ENCODE measurements at regions not wholly inside any gene's neighbourhood (a gene's known extent, or its start where the extent isn't known, plus 50 kb on each side); places are given as distances from the start of the nearest gene placed in this dataset.

DNA sequence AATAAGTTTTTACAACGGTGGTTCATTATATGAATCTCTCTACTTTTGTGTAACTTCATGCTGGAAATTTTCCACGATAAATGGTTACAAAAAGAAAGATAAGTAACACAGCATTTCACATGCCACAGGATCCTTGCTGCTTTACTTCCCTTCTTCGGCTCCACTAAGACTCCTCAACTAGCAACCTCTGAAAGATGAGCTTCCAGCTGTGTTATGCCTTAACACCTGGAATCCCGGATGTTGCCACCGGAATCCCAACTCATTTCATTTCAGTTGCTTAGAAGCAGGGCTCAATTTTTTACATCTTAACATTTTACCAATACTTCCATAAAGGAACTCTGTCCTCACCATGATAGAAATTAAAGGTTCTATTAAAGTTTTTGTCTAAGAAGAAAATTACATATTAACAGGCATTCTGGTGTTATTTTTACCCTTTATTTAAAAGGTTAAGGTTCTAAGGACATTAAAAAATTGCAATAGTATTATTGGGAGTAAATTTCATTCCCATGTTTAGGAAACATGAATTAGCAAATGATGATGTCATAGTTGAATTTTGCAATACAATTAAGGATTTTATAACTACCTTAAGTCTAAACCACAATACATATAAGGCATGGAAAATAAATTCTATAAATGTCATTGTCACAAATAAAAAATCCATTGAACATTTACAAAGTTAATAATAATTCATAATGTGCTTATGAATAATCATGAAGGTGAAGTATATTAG is 57.1 kb upstream of the IL6 start:
- in situ Hi-C loops (cut with MboI; ENCODE audit: low pct_unique_long_range_greater_than_20kb, low sequenced_read_pairs, unreplicated experiment) = no loop called here
- TF ChIP-seq CTCF (IDR thresholded peaks at IDR 0.05; ENCODE audit: extremely low read depth, insufficient read depth, missing control alignments) = no peak
- no peak for DNase-seq (ENCODE audit: low spot score)

DNA sequence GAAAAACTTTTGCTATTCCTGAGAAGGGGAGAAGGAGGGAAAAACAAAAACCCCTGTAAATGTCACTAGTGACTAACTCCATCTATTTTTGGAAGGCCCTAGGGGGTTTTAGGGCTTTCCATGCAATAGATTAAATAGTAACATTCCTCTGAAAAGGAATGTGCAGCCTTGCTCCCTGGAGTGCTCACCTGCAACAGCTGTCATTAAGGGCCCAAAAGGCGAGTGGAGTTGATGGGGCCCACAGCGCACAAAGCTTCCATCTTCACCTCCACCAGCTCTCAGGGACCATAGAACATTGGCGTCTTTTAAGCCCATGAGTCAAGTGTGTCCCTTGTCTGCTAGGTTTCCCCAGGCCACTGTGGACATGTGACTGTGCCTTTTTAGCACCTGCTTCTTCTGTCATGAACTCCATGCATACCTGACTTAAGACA is 58.0 kb upstream of the IL6 start:
- no peak for DNase-seq (ENCODE audit: low spot score)
- in situ Hi-C loops (cut with MboI; ENCODE audit: low pct_unique_long_range_greater_than_20kb, low sequenced_read_pairs, unreplicated experiment) = no loop called here
- no peak for TF ChIP-seq CTCF (IDR thresholded peaks at IDR 0.05; ENCODE audit: extremely low read depth, insufficient read depth, missing control alignments)

DNA sequence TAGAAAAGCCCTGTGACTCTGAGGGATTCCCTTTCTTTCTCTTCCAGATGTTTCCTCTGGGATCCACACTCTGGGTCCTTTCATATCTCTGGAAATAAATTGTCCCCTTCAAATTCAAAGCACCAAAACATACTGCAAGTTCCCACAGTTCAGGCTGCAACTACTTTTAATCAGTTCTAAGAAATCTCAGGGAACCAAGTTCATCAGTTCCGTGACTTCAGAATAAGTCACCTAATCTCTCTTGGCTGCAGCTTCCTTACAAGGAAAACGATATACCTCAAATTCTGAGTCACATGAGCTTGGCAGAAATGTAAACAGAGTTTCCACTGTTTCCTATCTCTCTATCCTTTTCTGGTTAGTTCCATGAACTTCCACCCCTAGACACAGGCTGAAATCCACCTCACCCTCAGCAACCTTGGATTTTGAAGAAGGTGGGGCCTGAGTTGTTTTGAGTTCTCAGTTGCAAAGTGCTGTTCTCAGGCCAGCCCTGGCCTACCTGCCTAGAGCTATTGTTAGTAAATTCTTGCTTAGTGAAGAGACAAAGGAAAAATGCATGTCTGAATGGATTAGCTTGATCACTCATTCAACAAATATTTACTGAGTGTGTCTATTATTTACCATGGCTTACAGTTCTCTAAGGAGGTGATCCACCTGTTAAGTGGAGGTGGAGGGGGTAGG is 59.3 kb upstream of the IL6 start:
- TF ChIP-seq CTCF (IDR thresholded peaks at IDR 0.05; ENCODE audit: extremely low read depth, insufficient read depth, missing control alignments) = no peak
- in situ Hi-C loops (cut with MboI; ENCODE audit: low pct_unique_long_range_greater_than_20kb, low sequenced_read_pairs, unreplicated experiment) = no loop called here
- no peak for DNase-seq (ENCODE audit: low spot score)

DNA sequence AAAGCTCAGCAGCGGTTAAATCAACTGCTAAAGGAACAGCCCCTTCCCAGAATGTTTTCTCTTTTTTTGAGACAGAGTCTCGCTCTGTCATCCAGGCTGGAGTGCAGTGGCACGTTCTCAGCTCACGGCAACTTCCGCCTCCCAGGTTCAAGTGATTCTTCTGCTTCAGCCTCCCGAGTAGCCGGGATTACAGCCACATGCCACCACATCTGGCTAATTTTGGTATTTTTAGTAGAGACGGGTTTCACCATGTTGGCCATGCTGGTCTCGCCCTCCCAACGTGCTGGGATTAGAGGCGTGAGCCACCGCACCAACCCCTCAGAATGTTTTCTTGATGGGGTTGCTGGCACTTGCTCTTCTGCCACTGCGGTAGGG is 59.8 kb upstream of the IL6 start:
- no peak for TF ChIP-seq CTCF (IDR thresholded peaks at IDR 0.05; ENCODE audit: extremely low read depth, insufficient read depth, missing control alignments)
- no peak for DNase-seq (ENCODE audit: low spot score)
- in situ Hi-C loops (cut with MboI; ENCODE audit: low pct_unique_long_range_greater_than_20kb, low sequenced_read_pairs, unreplicated experiment) = no loop called here

GRCh38 chr7:22666732-22667131 is 60.3 kb upstream of the IL6 start:
- no peak for TF ChIP-seq CTCF (IDR thresholded peaks at IDR 0.05; ENCODE audit: extremely low read depth, insufficient read depth, missing control alignments)
- in situ Hi-C loops (cut with MboI; ENCODE audit: low pct_unique_long_range_greater_than_20kb, low sequenced_read_pairs, unreplicated experiment) = no loop called here
- no peak for DNase-seq (ENCODE audit: low spot score)

GRCh38 chr7:22665923-22666322 is 61.1 kb upstream of the IL6 start:
- TF ChIP-seq CTCF (IDR thresholded peaks at IDR 0.05; ENCODE audit: extremely low read depth, insufficient read depth, missing control alignments) = no peak
- in situ Hi-C loops (cut with MboI; ENCODE audit: low pct_unique_long_range_greater_than_20kb, low sequenced_read_pairs, unreplicated experiment) = no loop called here
- no peak for DNase-seq (ENCODE audit: low spot score)

Measured in GM13977 (cell line).